ENCODE measurements at regions not wholly inside any gene's neighbourhood (a gene's known extent, or its start where the extent isn't known, plus 50 kb on each side); places are given as distances from the start of the nearest gene placed in this dataset.

- no peak for TF ChIP-seq E2F8 (IDR thresholded peaks at IDR 0.05; ENCODE audit: low read depth, partially characterized antibody)
- TF ChIP-seq ZBTB4 (CRISPR knock-in tag; IDR thresholded peaks at IDR 0.05) = no peak
- TF ChIP-seq STAT3 (IDR thresholded peaks at IDR 0.05; ENCODE audit: low read depth, low read length) = no peak
- TF ChIP-seq ZNF217 (IDR thresholded peaks at IDR 0.05) = no peak
Measured at GRCh38 chr1:195075973-195076372, 1532.3 kb downstream of the KCNT2 start (continued).

GRCh38 chr1:195071461-195071860 lies 1536.8 kb downstream of the KCNT2 start:
- CTCF ChIA-PET = no interaction called here
- no peaks in the 10 kb centered on the region for H3K9me3 ChIP-seq (replicated peaks; ENCODE audit: control insufficient read depth, insufficient read depth, low read length)
- TF ChIP-seq KAT2A (conservative IDR thresholded peaks at IDR 0.05; ENCODE audit: control insufficient read depth, low read depth, low read length) (no peak), CHD4 (IDR thresholded peaks at IDR 0.05) (no peak), NFXL1 (IDR thresholded peaks at IDR 0.05; ENCODE audit: borderline replicate concordance) (no peak), RAD21 (IDR thresholded peaks at IDR 0.05; ENCODE audit: insufficient read depth, low read depth, low read length) (no peak), HDAC2 (IDR thresholded peaks at IDR 0.05) (no peak), CTCF (IDR thresholded peaks at IDR 0.05 in 2 of 3, conservative IDR thresholded peaks at IDR 0.05 in 1 of 3; ENCODE audit: control insufficient read depth in 2 of 3, extremely low read depth in 1 of 3, insufficient read depth in 1 of 3, low read depth in 3 of 3, low read length in 3 of 3) (no peak), BCL3 (IDR thresholded peaks at IDR 0.05; ENCODE audit: borderline replicate concordance, insufficient read depth, low read depth, low read length, poor library complexity, severe bottlenecking) (no peak)

More at GRCh38 chr1:195071461-195071860, 1536.8 kb downstream of the KCNT2 start:
- H3K4me3 ChIP-seq = no peak overlapping the region
- ATAC-seq (no peak; the same call in 2 of the 3 replicates), DNase-seq (ENCODE audit: low read depth, low spot score) (no peak), FAIRE-seq (no peak)
- H4K20me1 ChIP-seq (ENCODE audit: control insufficient read depth, insufficient read depth) = no peaks in the 10 kb centered on the region
- intact Hi-C loops (cut with micrococcal nuclease; ENCODE audit: unreplicated experiment) = no loop called here
- no peak overlapping the region for H2AFZ ChIP-seq (ENCODE audit: control insufficient read depth, low read depth, low read length)
- H3K27me3 ChIP-seq (replicated peaks in 1 of 2; ENCODE audit: control insufficient read depth in 2 of 2, insufficient read depth in 2 of 2, low read length in 1 of 2) = no peaks in the 10 kb centered on the region
- no peak overlapping the region for H3K4me2 ChIP-seq (ENCODE audit: control insufficient read depth, insufficient read depth)
- no peak overlapping the region for H3K9ac ChIP-seq (ENCODE audit: control insufficient read depth, insufficient read depth, low read length)
- H3K79me2 ChIP-seq (ENCODE audit: control insufficient read depth, insufficient read depth, low read length) = no peaks in the 10 kb centered on the region
- H3K27ac ChIP-seq (ENCODE audit: control insufficient read depth, insufficient read depth) = no peak overlapping the region
- in situ Hi-C loops (cut with MboI) = no loop called here
- BruUV-seq (replicated peaks) = no TSS peak
- ChIA-PET SMC1A (ENCODE audit: uncharacterized antibody, unreplicated experiment) (no interaction called here), POLR2A (no interaction called here), RAD21 (ENCODE audit: unreplicated experiment) (no interaction called here)
- H3K36me3 ChIP-seq (ENCODE audit: control insufficient read depth in 2 of 2, insufficient read depth in 2 of 2, low read length in 1 of 2) = no peaks in the 10 kb centered on the region
- 16% methylated on average over 6 of the region's 6 CpGs for WGBS (ENCODE audit: insufficient coverage, insufficient replicate concordance, low lambda C conversion rate, missing lambda C conversion rate)
- no peaks in the 10 kb centered on the region for H3K4me1 ChIP-seq (ENCODE audit: control insufficient read depth, insufficient read depth, low read length)
